Hematopoietic multipotent progenitor cell treated with erythropoietin and hydrocortisone succinate and interleukin-3 and kit ligand, for 6 days (in vitro differentiated cells): ENCODE measurements at regions not wholly inside any gene's neighbourhood (a gene's known extent, or its start where the extent isn't known, plus 50 kb on each side); places are given as distances from the start of the nearest gene placed in this dataset.
"Not testable (repeated sequence)": the region's sequence is repeated elsewhere in the genome, so short reads cannot be mapped to it uniquely, and the experiment has no call there.

Experiments used
- DNase-seq: peaks from one replicate; pipeline ENCODE4 v3.0.0-alpha.2; 2015

DNA sequence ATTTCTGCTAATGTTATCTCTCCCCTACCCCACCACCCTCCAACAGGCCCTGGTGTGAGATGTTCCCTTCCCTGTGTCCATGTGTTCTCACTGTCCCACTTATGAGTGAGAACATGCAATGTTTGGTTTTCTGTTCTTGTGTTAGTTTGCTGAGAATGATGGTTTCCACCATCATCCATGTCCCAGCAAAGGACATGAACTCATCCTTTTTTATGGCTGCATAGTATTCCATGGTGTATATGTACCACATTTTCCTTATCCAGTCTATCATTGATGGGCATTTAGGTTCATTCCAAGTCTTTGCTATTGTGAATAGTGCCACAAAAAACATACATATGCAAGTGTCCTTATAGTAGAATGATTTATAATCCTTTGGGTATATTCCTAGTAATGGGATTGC is 104.5 kb downstream of the ZNF33B start:
- not testable (repeated sequence) for DNase-seq

DNA sequence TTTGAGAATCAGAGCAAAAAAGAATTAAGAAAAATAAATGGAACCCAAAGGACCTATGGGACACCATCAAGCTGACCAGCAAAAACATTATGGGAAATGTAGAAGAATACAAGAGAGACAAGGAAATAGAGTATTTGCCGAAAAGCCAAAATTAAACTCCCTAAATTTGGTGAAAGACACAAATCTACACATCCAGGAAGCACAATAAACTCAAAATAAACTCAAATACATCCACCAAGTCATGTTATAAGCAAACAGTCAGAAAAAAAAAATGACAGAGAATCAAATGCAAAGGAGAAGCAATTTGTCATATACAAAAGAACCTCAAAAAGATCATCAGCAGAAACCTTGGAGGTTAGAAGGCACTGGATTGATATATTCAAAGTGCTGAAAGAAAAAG is 105.4 kb downstream of the ZNF33B start:
- no peak for DNase-seq

DNA sequence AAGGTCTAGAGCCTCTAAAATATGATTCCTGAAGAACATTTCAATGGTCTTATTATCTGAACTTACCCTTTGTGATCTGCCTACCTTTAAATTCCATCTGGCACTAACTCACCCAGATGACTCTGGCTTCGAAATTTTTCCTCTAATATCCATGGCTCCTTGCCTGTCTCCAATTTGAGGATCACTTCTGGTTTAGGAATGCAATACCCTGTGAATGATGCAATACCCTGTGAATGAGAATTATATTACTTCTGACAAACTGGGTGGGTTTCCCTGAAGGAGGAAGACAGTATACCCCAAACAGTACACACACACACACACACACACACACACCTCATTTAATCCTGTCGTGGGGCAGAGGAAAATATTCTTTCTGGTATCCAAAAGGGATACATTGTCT is 115.3 kb downstream of the ZNF33B start:
- DNase-seq: no peak

DNA sequence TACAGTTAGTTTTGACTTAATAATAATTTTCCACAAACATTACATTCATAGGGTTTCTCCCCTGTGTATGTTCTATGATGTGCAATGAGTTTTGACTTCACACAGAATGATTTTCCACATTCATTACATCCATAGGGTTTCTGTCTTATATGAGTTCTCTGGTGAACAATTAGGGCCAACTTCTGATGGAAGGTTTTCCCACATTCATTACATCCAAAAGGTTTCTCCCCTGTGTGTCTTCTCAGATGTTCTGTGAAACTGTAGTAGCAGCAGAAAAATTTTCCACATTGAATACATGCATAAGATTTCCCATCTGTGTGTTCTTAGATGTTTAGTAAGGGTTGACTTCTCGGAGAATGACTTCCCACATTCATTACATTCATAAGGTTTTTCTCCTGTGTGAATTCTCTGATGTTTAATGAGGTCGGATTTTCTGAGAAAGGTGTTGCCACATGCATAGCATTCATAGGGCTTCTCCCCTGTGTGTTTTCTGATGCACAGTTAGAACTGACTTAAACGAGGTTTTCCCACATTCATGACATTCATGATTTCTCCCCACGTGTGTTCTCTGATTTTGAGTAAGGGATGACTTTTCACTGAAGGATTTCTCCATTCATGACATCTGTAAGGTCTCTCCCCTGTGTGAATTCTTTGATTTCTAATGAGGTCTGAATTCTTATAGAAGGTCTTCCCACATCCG is 118.5 kb downstream of the ZNF33B start:
- DNase-seq: no peak

DNA sequence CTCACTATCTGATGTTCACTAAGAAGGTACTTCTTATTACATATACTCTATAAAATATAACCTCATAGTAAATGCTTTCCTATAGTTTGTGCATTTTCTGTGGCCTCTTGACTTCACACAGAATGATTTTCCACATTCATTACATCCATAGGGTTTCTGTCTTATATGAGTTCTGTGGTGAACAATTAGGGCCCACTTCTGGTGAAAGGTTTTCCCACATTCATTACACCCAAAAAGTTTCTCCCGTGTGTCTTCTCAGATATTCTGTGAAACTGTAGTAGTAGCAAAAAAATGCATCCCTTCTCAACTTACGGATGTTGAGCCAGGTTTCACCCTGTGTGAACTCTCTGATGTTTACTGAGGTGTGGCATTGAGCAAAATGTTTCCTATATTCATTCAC is 119.3 kb downstream of the ZNF33B start:
- DNase-seq: no peak

DNA sequence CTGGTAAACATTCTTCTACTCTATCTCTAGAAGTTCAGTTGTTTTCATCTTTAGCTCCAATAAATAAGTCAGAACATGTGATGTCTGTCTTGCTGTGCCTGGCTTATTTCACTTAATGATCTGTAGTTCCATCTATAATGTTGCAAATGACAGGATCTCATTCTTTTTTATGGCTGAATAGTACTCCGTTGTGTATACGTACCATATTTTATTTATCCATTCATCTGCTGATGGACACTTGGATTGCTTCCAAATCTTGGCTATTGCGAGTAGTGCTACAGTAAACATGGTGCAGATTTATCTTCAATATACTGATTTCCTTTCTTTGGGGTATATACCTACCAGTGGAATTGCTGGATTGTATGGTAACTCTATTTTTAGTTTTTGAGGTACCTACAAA is 124.4 kb downstream of the ZNF33B start:
- no peak for DNase-seq

DNA sequence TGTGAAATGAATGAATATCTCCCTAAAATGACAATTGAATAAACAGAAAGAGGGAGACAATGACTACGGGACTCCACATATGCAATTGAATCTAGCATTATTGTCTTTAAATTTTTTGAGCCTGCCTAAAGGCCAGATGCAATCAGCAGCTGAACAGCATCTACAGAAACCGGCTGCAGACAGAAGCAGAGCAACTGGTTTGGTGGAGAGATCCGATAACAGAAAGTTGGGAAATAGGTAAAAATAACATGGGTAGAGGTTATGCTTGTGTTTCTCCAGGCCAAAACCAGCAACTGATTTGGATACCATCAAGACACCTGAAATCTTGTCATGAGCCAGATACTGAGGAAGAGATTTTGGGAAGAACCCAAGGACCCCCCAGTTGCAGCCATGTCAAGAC is 146.6 kb downstream of the ZNF33B start:
- DNase-seq: no peak

- DNase-seq: no peak
Measured at GRCh38 chr10:42491001-42491592, 147.3 kb downstream of the ZNF33B start.

- no peak for DNase-seq
Measured at GRCh38 chr10:42490368-42490767, 148.0 kb downstream of the ZNF33B start.

DNA sequence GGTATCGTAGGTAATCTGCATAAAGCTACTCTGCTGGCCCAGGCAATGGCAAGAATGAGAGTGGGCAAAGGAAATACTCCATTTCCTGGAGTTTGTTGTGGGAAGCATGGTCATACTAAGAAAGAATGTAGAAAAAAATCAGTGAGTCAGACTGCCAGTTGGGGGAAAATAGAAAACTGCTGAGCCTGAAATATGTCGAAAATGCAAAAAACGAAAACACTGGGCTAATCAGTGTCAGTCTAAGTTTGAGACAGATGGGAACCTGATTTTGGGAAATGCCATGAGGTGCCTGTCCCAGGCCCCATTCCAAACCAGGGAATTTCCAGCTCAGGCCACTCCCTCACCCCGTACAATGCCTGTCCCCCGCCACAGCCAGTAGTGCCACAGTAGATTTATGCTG is 150.0 kb downstream of the ZNF33B start:
- DNase-seq: no peak

GRCh38 chr10:42482411-42482810 is 156.0 kb downstream of the ZNF33B start:
- DNase-seq: no peak

DNA sequence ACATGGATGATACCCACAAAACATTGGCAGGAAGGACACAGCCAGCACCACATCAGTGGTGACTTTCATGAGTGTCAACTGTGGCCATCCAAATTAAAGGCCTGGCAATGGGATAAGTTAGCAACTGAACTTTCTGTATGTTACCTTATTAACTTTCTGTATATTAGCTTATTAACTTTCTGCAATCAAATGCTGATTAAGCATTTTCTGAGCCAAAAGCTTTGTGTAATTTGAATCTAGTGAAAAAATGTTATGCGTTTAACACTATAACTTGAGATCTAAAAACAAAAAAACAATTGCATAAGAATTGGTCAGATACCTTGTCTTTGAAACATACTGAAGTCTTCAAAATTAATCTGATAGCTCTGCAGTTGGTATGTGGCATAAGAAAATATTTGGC is 159.3 kb downstream of the ZNF33B start:
- DNase-seq: no peak

GRCh38 chr10:42477170-42477569 is 161.2 kb downstream of the ZNF33B start:
- no peak for DNase-seq

DNA sequence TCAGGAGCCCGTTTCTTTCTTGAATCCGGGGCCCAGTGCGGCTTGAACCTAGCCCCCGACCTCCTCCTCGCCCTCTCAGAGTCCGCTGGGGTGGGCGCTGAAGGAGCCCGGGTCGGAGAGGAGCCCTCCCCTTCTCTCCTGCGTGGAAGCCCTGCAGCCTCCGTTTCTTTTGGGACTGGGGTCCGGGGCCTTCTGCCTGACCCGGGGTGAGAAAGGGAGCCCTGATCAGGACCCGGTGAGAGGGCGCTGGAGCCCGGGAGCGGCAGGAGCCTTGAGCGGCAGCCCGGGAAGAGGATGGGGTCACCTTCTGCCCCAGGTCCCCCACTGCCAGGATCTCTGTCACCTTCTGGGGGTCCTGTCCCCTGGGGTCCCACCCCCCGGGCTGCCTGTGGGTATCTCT is 162.3 kb downstream of the ZNF33B start:
- DNase-seq: no peak

DNA sequence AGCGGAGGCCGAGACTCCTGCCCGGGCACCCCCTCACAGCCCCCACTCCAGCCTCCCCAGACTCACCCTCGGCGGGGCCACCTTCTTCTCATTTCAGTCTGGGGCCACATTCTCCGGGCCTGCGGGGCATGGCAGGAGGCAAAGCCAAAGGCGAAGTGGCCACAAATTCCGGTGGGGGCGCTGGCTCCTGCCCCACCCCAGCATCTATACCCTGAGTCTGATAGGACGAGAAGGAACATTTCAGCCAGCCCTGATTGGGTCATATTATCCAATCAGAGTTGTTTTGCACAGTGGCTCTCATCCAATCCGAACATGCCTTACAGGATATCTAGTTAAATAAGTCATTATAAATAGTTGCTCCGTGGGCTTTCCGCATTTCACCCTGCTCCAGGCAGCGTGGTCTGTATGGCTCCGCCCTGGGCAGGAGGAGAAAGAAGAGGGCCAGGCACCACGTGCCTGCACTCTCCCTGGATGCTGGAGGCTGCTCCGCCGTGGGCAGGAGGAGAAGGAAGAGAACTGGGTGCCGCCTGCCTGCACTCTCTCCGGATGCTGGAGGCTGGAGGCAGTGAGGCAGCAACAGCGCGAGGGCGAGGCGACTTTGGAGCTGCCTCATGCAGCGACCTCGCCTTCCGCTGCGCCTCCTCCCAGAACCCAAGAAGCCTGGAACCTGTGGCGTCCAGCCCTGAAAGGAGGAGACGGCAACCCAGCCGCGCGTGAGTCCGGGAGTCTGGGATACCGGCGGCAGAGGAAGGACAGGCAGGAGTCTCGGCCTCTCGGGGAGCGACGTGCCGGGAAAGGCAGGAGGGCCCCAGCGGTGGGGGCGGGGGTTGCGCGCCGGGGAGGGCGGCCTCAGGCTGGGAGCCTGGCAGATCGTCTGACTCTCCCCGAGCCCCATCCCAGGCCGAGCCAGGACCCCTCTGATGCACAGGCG is 162.9 kb downstream of the ZNF33B start:
- DNase-seq: no peak

GRCh38 chr10:42454313-42454712 is 184.1 kb downstream of the ZNF33B start:
- no peak for DNase-seq

DNA sequence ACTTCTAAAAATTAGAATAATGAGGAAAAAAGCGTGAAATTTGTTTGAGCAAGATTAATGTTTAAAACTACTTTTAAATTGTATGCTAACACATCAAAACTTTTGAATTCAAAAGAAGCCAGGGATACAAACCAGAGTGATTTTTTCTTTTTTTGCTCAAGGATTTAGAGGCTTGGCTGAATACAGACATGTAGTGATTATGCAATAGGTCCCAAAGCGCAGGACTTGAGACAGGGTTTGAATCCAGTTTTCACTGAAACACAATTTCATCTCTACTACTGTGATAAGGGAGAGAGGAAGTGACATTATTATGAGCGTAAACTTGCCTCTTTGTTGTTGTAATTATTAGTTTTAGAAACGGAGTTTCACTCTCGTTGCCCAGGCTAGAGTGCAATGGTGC is 207.3 kb downstream of the ZNF33B start:
- DNase-seq: no peak

DNA sequence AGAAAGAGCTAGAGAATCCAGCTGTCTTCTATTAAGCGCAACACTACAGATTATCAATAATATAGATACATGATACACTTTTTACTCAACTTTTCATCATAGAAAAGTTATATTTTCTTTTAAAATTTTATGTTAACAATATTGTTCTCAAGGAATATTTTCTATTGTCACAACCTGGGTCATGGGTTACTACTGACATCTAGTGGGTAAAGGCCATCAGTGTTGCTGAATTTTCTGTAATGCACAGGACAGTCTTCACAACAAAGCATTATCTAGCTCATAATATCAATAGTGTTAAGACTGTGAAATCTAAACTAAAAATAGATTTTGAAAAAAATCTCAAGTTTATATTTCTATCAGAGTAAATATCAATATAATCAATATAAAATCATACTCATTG is 209.8 kb downstream of the ZNF33B start:
- DNase-seq: peak; percentile 43

DNA sequence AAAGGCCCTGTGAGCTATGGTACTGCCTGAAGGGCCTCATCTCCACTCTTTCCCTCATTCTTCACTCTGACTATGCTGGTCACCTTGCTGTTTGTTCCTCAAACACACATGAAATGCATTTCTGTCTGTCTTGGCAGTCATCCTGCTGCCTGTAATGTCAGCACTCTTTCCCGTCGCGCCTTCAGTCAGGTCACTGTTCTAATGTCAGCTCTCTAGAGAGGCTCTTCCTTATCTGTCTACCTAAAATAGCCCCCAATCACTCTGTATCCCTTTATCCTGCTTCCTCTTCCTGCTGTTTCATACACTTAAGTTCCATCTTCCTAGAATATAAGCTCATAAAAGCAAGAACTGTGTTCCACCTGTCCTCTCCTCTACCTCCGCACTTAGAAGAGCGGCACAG is 215.5 kb downstream of the ZNF33B start:
- no peak for DNase-seq

GRCh38 chr10:42421812-42422211 is 216.6 kb downstream of the ZNF33B start:
- no peak for DNase-seq

DNA sequence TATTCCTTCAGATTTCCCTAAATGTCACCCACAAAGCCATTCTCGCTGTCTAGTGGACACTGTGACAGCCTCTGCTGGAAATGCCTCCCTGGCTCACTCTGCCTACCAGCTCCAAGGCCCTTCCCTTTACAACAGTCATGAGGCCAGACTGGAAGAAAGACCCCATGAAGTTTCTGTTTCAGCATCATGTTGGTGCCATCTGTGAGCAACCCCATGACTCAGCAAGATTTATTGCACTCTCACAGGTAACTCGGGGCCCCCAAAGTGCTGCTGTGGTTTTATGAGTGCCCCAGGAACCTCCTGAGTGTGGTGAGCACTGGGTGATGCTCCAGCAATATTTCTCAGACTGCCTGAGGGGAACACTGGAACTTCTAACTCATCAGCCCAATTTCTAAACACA is 218.6 kb downstream of the ZNF33B start:
- no peak for DNase-seq

DNA sequence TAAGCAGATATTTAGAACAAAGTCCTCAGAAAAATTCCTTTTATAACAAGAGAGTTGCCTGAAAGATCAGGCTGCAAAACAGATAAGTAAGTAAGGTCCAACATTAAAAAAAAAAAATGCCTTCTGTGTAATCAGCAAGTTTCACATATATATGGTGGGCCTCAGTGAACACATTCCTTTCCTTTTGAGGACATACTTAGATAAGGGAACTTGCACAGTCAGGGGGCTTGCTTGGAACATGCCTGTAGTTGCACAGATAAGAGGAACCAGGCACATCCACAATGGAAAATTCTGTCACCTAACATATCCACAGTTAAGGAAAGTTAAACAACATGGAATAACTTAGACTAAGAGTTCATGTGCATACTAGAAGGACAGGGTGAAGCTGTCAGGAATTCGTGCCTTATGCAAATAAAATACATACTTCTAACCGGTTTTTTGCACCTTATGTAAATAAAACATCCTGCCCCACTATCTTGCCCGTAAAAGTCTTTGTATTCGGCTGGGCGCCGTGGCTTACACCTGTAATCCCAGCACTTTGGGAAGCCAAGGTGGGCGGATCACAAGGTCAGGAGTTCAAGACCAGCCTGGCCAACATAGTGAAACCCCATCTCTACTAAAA is 257.3 kb downstream of the ZNF33B start:
- DNase-seq: no peak

DNA sequence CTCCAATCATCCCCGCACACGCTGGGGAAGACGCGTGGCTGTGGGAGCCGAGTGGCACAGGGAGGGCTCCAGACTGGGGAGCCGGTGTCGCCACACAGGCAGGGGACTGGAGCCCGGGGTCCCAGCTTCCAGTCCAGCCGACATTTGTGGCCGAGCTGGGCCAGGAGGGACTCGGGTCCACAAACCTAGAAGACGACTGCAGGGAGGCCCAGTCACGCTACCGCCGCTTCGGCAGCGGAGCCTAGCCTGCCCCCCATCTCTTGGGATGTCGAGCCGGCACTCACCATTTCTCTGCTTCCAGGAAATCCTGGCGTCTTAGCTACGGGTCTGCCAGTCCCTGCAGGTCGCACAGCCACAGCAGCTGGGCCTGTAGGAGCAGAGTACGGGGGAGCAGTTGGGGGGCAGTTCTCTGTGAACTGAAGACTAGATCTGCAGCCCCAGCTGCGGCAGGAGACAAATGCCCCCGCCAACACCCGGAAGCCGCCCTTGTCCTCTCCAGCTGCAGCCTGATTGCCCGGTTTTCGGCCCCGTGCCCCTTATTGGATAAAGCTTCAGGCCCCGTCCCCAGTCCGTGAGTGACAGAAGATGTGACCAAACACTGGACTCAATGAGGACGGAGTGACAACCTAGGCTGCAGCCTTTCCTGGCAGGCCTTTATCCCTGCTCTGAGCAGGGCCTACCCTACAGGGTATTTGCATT is 270.7 kb downstream of the ZNF33B start:
- peak; percentile 26 for DNase-seq
